Stimulated activated CD8-positive, alpha-beta memory T cell treated with anti-CD3 and anti-CD28 coated beads, Interleukin-4, amount 100 ng/mL, for 1 hour (primary cell): ENCODE measurements at regions not wholly inside any gene's neighbourhood (a gene's known extent, or its start where the extent isn't known, plus 50 kb on each side); places are given as distances from the start of the nearest gene placed in this dataset.

Source experiments
- DNase-seq, 2 donors: peaks; one replicate each; pipeline ENCODE4 v3.0.0-alpha.2; 2020; ENCODE audit warnings: low read depth in 2 of 2, low spot score in 1 of 2

- no peak for DNase-seq
Observed at GRCh38 chr1:244219149-244219548, 168.1 kb downstream of the ZBTB18 start.

DNA sequence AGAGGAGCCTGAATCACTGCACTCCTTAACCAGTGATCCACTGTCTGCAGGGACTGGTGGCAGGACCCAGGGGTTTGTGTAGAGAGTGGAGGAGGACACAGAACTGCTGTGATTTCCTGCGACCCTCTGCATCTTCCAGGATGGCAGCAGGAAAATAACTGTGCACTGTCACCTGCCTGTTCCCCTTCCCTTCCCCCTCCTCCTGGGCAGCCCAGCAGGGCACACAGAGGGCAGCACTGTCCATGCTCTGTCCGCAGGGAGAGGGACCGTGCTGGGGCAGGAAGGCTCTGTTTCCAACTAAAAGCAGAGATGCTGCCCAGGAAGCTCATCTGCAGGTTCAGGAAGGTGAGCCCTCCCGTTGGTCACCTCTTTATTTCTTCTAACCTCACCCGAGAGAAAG, 168.7 kb downstream of the ZBTB18 start:
- DNase-seq, result no peak

GRCh38 chr1:244220410-244220809, 169.3 kb downstream of the ZBTB18 start:
- DNase-seq, result no peak

GRCh38 chr1:244221991-244222390, 170.9 kb downstream of the ZBTB18 start:
- no peak for DNase-seq

DNA sequence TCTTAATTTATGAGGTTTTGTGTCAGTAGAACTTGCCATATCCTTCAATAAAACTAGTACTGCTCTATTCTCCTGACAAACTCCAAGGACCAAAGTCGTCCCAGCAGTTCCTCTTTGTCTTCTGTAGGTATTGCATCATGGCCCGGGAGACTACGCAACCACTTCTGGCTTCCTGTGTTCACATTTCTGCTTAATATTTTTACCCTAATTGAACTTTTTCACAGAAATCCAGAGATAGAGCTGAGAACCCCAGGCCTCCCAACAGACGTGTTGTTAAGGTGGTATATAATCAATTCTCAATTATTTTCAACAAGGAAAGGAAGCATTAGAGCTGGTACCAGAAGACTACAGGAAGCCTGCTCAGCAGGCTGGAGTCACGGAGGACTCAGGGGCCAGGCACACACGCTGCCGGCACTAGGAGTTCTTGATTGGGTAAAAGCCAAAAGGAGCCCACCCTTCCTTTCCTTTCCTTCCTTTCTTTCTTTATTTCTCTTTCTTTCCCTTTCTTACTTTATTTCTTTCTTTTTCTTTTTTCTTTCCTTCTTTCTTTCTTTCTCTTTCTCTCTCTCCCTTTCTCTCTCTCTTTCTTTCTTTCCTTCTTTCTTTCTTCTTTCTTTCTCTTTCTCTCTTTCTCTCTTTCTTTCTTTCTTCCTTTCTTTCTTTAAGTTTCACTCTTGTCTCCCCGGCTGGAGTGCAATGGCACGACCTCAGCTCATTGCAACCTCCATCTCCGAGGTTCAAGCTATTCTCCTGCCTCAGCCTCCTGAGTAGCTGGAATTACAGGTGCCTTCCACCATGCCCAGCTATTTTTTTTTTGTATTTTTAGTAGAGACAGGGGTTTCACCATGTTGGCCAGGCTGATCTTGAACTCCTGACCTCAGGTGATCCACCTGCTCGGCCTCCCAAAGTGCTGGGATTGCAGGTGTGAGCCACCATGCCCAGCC, 173.7 kb downstream of the ZBTB18 start:
- no peak for DNase-seq

DNA sequence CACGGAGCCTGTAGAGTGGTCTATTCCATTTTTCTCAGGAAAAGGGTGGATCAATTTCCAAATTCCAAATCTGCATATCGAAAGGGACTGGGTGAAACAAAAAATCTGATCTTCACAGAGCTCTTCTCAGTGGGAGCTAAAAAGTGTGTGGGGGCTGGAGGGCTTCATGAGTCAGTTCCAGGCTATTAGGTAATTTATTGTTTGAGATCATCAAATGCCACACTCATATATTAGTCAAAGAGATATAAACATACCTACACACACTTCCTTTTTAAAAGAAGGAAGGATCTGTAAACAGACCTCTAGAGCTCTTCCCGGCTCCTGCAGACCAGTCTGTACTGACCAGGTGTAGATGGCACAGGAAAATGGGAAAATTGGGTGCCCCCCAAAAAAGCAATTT, 175.4 kb downstream of the ZBTB18 start:
- no peak for DNase-seq

- DNase-seq, result no peak
Observed at GRCh38 chr1:244230470-244230869, 179.4 kb downstream of the ZBTB18 start.

- DNase-seq, result no peak
Observed at GRCh38 chr1:244231193-244231571, 180.1 kb downstream of the ZBTB18 start.

- no peak for DNase-seq
Observed at GRCh38 chr1:244231572-244232315, 180.7 kb downstream of the ZBTB18 start.

DNA sequence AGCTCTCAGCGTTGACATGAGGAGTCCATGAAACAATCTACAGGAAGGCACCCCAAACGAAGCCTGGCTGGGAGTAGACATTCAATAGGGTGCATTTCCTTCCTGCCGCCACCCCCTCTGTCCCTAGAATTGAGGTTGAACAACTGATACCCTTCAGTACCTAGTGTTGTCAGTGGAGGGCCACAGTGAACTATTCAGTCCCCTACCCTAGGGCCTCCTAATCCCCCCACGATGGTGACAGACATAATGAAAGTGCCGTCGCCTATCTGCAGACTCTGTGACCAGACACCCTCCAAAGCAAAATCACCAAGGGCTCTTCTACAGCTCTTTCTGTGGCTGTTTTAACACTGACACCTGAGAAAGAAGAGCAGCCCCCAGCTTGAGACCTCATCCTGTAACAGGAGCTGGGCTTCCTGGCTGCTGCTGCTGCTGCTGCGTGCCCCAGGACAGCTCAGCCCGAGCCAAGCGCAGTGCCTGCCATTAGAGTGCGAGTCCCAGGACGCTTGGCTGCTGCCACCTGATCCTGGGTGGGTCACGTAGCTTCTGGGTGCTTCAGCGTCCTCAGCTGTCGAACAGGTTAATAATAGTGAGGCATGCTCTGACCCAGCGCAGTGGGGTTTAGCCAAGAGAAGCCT, 183.0 kb downstream of the ZBTB18 start:
- DNase-seq, result no peak

DNA sequence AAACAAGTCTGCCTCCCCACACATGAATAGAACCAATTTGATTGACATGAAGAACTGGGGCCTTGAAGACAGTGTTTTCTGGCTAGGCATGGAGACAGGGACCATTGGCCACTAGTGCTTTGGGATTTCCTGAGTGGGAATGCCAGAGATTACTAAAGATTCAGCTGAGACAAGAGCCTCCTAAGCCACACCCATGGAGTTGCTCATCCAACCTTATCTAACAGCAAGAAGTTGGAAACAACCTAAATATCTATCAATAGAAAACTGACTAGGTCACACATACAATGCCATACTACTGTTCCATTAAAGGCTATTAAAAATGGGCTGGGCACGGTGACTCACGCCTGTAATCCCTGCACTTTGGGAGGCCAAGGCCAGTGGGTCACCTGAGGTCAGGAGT, 184.1 kb downstream of the ZBTB18 start:
- DNase-seq, result no peak

GRCh38 chr1:244236101-244236500, 185.0 kb downstream of the ZBTB18 start:
- DNase-seq, result no peak

GRCh38 chr1:244236721-244237120, 185.6 kb downstream of the ZBTB18 start:
- DNase-seq, result no peak

DNA sequence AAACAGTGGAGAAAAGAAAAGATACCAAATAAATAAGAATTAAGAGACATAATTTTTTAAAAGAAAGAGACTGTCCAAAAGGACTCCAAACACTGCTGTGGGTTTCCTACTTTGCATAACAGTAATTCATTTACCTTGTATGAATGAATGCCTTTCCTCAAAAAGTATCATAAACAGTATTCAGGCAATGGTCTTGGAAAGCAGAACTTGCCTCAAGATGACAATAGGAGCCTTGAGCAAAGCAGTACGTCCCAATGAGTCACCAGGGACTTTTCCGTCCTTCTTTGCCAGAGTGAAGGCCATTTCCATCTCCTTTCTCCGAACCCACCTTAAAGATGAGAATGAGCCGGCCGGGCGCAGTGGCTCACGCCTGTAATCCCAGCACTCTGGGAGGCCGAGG, 186.4 kb downstream of the ZBTB18 start:
- no peak for DNase-seq

DNA sequence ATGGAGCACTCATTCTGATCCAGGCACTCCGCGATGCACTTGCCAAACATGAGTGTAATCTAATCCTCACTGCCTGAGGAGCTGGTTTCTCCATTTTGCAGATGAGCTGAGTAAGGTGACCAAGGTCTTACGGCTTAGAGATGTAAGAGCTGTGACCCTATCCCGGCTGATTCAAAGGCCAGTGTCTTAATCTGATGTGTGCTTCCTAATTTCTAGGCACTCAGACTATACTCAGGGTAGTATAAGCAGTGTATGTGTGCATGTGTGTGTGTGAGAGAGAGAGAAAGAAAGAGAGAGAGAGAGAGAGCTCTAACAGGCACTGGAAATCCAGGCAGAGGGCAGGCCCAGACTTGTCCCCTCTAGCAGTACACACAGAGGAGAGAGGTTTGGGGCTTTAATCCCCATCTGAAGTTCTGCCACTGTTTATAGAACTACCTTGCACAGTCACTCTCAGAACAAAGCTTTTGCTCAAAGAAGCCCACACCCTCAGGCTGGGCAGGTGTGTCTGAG, 188.2 kb downstream of the ZBTB18 start:
- DNase-seq, result no peak

DNA sequence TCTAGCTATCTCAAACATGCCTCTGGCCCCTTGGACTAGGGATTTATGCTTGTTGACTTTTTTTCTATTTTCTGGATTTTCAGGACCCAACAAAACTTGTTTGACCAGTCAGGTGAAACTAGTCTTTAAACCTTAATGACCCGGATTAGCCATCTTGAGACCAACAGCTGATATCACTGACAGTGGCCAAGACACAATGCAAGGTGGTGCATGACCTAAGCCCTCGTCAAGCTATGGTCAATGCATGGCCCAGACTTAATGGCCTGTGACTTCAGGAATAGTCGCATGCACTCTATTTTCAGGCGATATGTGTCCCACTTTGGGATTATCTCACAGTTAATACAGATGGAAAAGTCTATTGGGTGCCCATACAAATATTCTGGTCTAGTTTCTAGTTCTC, 190.4 kb downstream of the ZBTB18 start:
- no peak for DNase-seq

DNA sequence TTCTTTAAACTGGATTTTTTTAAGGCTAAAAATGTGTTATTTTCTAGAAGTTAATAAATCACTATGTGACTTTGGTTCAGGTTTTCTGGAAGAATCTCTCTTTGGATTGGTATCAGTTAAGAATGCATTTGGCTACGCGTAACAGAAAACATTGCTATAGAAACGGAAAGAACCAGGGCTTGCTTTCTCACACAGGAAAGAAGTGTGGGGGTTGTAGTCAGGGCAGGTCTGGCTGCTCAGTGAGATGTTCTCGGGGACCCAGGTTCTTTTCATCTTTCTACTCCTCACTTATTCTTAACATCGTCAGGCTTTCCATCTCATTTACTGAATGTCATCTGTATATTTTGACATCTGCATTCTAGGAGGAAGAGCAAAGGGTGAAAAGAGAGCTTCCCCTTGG, 191.4 kb downstream of the ZBTB18 start:
- no peak for DNase-seq

GRCh38 chr1:244246334-244246733, 195.3 kb downstream of the ZBTB18 start:
- DNase-seq, result no peak

- no peak for DNase-seq
Observed at GRCh38 chr1:244248426-244248825, 197.3 kb downstream of the ZBTB18 start.

GRCh38 chr1:244252211-244252610, 199.5 kb downstream of the ADSS2 start:
- DNase-seq, result no peak

DNA sequence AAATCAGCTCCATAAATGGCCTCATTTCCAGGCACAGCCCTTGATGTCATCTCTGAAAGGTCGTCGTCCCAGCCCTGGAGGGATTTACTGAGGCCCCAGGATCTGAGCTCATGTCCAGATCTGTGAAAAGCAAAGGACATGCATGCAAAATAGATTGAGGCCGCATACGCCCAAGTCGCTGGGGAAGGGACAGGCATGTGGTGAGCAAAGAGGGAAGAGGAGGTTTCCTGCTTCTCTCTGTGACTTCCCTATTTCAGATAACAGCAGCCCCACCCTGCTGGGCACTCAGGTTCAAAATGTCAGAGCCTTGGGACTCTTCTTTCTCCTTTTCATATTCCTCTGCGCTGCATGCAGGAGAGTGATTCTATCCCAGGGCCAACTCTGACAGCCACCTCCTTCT, 197.2 kb downstream of the ADSS2 start:
- DNase-seq, result no peak
